SK-N-SH (cell line): ENCODE measurements at regions not wholly inside any gene's neighbourhood (a gene's known extent, or its start where the extent isn't known, plus 50 kb on each side); places are given as distances from the start of the nearest gene placed in this dataset.

Source experiments
- CHD2 ChIP-seq: fragments of 150-350 bp; IDR thresholded peaks from 2 replicates; pipeline ENCODE4 v1.6.1; 2018; ENCODE audit warnings: low read length; ENCODE audit not compliant: partially characterized antibody
- CTCF ChIP-seq: fragments of 200-600 bp; sonication (generic); IDR thresholded peaks from 2 replicates; pipeline ENCODE4 v1.6.1; 2017; ENCODE audit warnings: antibody characterized with exemption, mild to moderate bottlenecking, moderate library complexity
- EZH2phosphoT487 ChIP-seq: fragments of 200-600 bp; sonication (generic); IDR thresholded peaks from 2 replicates; pipeline ENCODE4 v1.6.1; 2017; ENCODE audit warnings: low read depth, mixed run types, mild to moderate bottlenecking, antibody characterized with exemption, moderate library complexity, borderline replicate concordance
- GABPA ChIP-seq: IDR thresholded peaks from 2 replicates; pipeline ENCODE4 v1.4.0; 2012; ENCODE audit warnings: low read depth, mild to moderate bottlenecking
- IRF3 ChIP-seq: fragments of 150-350 bp; IDR thresholded peaks from 2 replicates; pipeline ENCODE4 v1.6.1; 2016; ENCODE audit warnings: mild to moderate bottlenecking, low read depth, low read length
- MAX ChIP-seq: IDR thresholded peaks from 2 replicates; pipeline ENCODE4 v1.4.0; 2012; ENCODE audit warnings: low read depth
- NFIC ChIP-seq: IDR thresholded peaks from 2 replicates; pipeline ENCODE4 v1.4.0; 2012; ENCODE audit warnings: borderline replicate concordance
- NRF1 ChIP-seq: IDR thresholded peaks from 2 replicates; pipeline ENCODE4 v1.6.1; 2012; ENCODE audit warnings: low read depth, mild to moderate bottlenecking, low read length
- POLR2AphosphoS5 ChIP-seq: IDR thresholded peaks from 2 replicates; pipeline ENCODE4 v1.6.1; 2012; ENCODE audit warnings: low read depth, low read length
- TAF1 ChIP-seq: IDR thresholded peaks from 2 replicates; pipeline ENCODE4 v1.6.1; 2012; ENCODE audit warnings: low read depth, mild to moderate bottlenecking, low read length, moderate library complexity, borderline replicate concordance
- YY1 ChIP-seq: IDR thresholded peaks from 2 replicates; pipeline ENCODE4 v1.4.0; 2012; ENCODE audit warnings: low read depth, mild to moderate bottlenecking

DNA sequence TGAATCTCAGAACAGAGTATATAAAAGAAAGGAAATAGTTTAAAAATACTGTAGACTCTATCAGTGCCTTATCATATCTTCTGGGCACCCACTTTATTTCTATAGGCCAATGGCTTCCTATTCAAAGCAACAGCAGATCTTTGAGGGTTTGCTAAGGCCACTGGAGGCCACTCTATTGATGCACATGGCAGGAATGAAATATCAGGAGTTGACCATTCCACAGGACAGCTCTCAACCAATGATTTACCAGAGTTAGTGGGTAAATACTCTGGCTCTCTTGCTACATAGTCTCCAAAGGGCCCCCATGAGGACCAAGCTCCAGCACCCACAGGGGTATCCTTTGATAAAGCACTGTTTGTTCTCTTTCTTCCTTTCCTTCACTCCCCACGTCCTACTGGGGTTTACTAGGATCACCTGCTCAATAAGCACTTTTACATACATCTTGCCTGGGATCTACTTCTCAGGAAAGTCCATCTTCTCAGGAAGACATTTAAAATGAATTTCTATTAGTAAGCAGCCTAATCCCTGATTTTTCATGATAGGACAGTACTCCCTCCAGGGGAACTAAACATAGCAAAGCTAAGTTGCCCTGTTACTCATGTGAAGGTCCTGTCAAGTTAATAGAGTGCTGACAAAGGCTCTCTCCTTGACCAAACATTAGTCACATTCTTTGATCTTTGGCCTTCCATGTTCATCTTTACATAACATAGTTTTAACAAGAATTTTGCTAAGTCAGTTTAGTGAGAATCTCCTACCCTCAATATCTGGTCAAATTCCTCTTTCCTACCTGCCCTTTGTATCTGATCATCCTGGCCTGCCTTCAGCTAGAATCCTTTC, 459.7 kb downstream of the GRXCR1 start:
- TF ChIP-seq CTCF (no peak), TAF1 (no peak), NRF1 (no peak), NFIC (no peak), POLR2AphosphoS5 (no peak), GABPA (no peak), EZH2phosphoT487 (no peak), MAX (no peak), CHD2 (no peak), YY1 (no peak), IRF3 (no peak)
